GM03348 (cell line): ENCODE measurements at regions not wholly inside any gene's neighbourhood (a gene's known extent, or its start where the extent isn't known, plus 50 kb on each side); places are given as distances from the start of the nearest gene placed in this dataset.
"Not testable (repeated sequence)": the region's sequence is repeated elsewhere in the genome, so short reads cannot be mapped to it uniquely, and the experiment has no call there.

ENCODE experiments used
- DNase-seq: peaks from one replicate; pipeline ENCODE4 v3.0.0; 2012; ENCODE audit warnings: low spot score

DNA sequence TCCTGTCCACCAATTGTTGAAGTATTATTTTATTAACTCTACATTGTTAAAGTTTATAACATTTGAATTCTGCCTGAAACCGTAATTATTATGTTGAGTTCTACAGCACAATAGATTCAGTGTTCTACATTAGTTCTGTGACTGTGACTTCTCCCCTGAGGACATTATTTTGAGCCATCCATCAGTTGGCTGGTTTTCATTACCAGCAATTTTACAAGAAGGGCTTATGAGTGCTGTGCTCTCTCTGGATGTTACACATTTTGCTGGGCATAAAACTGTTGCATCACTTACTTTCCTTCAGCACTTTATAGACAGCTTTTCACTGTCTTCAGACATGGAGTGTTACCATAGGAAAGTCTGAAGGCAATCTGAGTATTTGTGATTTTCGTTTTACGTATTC lies 118.2 kb upstream of the KITLG start:
- DNase-seq: no peak

DNA sequence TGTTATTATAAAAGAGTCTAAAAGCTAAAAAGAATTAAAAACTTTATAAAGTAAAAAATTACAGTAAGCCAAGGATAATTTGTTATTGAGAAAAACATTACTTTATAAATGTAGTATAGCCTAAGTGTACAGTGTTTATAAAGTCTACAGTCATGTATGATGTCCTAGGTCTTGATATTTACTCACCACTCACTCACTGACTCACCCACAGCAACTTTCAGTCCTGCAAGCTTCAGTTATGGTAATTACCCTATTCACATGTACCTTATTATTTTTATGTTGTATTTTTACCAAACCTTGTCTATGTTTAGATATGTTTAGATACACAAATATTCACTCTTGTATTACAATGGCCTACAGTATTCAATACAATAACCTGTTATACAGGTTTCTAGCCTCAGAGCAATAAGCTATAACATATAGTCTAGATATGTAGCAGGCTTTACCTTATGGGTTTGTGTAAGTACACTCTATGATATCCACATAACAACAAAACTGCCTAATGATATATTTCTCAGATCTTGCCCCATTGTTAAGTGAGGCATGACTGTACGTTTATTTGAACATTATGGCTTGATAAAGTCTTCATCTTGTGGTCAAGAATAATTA lies 113.7 kb upstream of the KITLG start:
- DNase-seq: no peak

DNA sequence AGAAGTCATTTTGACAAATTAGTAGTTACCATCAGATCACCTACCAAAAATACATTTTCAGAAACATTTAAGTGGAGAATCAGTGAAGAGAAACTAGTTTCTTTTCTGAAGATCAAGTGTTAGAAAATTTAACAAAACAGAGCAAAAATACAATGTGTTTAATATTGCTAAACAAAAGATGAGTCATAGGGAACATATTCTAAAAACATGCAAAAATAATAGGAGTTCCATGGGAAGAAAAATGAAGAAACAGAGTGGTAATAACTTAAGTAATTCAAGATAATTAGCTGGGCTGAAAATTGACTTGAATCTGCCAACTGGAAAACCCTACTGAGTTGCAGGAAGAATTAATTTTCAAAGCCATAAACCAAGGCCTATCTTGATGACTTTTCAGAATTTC lies 111.5 kb upstream of the KITLG start:
- peak; percentile 3 for DNase-seq

DNA sequence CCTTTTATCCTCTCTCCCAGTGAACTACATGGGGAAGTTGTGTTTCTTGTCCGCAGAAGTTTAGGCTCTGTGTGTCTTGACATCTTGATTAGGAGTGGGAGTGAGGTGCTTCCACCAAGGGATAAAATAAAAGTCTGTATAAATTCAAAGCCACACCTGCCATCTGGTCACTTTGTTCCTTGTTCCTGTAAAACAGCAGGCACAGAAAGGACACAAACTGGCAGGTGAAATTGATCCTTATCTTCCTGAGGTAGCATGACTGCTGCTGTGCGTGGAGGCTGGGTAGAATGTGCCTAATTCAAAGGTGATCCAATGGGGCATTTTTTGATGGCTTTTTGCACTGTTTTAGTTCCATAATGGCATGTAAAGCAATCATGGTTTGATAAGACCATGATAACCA lies 104.3 kb upstream of the KITLG start:
- DNase-seq: no peak

DNA sequence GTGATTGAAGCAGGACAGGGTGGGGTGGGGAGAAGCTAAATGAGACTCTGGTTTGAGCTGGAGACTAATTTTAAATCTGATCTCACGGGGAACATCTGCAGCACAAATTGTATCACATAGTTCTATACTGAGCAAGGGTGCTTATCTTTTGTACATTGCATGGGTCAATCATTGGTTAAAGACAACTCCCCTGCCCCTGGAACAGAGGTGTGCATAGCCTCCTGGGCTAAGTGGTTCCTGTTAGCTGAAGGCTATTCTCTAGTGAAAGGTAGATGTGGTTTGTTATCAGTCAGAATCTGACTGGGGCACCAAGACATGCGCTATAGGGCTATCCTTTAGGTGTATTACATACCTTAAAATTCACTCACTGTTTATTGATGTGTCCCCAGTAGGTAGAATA lies 103.9 kb upstream of the KITLG start:
- no peak for DNase-seq

DNA sequence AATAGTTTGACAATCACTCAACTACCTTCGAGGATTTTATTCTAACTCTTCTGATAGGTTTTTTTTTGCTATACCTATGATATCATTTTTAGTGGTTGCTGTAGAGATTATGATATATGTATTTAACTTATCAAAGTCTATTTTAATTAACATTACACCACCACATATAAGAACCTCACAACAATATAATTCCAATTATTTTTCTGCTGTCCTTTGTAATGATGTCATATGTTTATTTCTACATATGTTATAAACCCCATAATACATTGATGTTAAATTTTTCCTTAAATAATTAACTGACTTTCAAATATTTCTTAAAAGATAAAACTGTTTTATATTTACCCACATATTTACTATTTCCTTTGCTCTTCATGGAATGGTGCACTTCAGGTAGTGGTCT lies 103.4 kb upstream of the KITLG start:
- no peak for DNase-seq

DNA sequence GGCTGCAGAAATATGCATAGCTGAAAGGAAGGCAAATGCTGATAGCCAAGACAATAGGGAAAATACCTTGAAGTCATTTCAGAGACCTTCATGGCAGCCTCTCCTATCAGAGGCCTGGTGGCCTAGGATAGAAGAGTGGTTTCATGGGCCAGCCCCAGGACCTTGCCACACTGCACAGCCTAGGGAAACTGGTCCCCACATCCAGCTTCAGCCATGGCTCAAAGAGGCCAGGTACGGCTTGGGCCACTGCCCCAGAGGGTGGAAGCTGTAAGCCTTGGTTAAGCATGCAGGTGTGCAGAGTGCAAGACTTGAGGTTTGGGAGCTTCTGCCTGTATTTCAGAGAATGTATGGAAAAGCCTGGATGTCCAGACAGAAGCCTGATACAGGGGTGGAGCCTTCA lies 101.0 kb upstream of the KITLG start:
- no peak for DNase-seq

DNA sequence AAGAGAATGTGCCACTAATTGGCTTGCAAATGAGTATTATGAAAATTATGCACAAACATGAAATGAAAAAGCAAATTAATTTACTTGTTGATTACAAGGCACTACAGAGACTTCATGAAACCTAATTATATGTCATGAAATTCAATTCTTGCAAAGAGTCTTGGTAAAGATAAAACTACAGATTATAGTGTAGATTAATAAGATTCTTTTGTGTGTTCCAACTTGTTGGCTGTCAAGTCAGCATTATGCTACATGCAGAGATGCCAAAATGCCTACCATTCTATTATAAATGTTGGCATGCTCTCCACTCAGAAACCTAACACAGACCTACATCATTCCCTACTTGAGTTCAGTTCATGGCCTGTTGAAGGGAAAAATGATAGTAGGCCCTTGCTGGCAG lies 97.2 kb upstream of the KITLG start:
- DNase-seq: no peak

DNA sequence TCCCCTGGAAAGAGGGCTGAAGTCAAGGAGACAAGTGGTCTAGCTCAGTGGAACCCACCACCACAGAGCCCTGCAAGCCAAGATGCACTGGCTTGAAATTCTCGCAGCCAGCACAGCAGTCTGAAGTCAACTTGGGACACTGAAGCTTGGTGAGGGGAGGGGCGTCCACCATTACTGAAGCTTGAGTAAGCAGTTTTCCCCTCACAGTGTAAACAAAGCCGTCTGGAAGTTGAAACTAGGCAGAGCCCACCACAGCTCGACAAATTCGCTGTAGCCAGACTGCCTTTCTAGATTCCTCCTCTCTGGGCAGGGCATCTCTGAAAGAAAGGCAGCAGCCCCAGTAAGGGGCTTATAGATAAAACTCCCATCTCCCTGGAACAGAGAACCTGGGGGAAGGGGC lies 87.3 kb upstream of the KITLG start:
- DNase-seq: not testable (repeated sequence)

DNA sequence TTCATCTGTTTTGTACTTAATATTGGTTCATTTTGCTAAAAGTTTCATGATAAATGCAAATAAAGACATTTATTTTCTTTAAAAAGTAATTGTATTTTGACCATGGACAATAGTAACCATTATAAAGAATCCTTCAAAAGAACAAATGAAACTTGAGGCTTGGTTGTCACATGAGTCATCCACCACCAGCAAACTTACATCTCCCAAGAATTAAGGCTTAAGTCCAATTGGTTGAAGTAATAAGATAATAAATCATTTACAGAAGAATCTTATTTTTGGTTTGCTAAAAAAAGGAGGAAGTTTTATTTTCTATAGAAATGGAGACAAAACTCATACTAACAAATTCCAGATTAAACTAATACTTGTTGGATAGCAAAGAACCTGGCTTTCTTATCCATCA lies 84.8 kb upstream of the KITLG start:
- peak; percentile 7 for DNase-seq

DNA sequence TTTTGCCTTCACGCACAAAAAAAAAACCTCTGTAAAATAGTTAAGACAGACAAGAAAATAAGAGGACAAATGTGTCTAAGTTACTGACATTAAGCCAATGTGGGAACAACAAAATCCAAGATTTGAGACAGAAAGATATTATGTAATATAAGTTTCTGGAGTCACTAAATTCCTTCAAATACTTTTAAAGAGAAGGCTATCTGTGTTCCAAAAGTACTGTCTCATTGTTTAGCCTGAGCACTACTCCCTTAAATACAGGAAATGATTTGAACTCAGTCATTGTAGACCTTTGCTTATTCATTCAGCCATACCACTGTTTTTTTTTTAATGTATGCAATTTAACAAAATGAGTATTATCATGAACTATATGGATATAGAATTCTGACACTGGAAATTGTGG lies 82.7 kb upstream of the KITLG start:
- DNase-seq: no peak

DNA sequence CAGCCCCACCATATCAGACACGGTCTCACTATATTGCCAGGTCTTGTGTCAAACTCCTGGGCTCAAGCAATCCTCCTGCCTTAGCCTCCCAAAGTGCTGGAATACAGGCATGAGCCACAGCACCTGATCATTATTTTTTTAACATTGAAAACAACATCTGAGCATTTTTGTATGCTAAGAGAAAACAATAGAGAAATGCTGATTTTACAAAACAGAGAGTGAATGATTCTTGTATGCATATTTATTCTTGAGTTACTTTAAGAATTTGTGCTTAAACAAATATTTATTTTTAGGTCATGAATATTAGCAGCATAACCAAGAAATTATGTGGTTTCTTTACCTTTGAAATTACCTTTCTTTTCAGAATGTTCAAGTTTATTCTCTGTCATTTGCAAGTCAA lies 81.8 kb upstream of the KITLG start:
- no peak for DNase-seq

DNA sequence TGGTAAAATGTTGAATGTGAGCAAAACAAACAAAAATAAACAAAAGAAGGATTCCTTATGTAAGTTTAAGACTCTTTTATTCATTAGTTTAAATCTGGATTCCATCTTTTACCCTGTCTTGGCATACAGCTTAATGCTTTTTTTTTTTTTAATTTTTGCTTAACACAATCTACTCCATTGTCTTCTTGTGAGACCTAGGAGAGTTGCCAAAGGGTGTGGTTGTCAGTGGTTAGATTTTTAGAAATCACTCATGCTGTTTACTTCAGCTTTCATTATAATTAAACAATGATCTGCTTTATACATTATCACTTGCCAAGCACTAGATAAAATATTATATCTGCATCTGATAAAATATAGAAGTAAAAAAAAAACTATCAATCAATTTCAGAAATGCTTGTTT lies 77.7 kb upstream of the KITLG start:
- no peak for DNase-seq

DNA sequence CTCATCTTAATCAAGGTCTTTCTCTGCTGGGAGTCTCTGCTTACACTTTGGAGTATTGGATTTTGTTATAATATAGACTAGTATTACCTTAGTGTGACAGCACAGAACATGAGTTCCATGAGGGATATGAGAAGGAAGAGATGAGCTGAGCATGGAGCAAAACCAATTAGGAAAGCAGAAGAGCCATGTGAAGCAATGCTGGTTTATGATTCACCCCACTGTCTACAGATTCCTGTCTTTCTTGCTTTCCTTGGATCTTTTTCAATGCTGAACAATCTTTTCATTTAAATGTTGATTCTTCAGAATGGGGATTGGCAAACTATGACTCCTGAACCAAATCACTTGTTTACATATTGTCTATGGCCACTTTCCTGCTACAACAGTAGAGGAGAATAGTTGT lies 70.4 kb upstream of the KITLG start:
- DNase-seq: peak; percentile 65

DNA sequence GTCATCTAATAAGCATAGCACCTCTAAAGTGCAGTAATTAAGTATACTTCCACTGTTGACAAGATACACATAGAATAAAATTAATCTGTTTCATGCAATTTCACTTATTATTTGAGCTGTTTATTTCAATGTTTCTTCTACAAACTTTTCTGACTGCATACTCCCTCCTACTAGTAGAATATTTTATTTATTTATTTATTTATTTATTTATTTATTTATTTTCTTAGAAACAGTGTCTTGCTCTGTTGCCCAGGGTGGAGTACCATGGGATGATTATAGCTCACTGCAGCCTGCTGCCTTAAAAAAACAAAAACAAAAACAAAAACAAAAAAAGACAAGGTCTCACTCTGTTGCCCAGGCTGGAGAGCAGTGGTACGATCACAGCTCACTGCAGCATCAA lies 68.4 kb upstream of the KITLG start:
- no peak for DNase-seq

DNA sequence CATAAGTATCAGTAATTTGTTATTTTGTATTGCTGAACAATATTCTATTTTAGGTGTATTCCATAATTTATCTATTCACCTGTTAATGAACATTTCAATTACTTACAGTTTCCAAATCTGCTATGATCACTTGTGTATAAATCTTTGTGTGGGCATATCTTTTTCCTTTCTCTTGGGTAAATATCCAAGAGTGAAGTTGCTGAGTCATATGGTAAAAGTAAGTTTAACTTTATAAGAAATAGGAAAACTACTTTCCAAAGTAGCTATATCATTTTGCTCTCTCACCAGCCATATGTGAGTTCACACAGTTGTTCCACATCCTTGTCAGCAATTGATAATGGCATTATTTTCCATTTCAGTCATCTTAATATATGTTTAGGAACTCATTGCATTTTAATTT lies 66.6 kb upstream of the KITLG start:
- no peak for DNase-seq

DNA sequence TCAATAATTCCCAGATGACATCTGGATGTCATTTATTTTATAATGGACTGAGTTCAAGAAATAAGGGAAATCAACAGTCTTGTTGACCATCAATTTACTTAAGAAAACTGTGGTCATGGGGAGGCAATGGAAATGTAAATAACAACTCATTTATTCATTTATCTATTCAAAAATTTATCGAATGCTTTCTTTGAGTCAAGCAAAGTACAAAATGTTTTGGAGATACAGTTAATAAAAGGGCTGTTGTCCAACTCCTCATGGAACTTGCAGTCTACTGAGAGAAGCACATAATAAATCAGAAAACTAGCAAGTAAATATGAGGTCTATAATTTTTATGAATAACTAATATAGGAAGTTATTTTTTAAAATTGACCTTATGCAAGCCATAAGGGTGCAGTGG lies 65.5 kb upstream of the KITLG start:
- DNase-seq: no peak

DNA sequence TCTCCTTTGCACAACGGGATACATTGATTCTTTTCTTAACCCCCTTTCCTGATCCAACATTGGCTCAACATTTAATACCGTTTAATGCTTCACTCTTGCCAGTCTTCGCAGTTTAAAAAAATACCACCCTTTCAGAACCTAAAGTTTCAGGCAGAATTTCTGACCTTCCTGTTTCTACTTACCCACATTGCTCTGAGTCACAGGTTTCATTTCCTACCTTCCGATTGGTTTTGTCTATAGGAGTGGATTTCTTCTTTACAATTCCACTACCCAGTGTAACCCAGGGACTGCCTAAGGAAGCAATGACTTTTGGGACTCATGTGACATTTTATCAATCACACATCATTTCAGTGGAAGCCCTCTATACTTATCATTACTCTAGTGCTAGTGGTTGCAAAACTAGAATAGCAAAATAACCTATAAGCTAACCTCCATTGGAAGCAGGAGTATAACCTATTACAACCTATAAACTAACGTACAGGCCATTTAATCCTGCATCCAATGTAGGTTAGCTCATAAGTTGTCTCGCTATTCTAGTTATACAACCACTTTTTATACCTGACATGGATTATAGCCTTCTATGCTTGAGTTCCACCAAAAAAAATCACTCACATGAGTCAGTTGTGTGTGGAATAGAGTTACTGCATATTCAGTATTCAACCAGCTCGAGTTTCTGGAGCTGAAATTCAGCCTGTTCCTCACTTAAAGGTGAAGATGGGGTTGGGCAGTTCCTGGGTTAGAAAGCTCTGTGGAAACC lies 64.9 kb upstream of the KITLG start:
- DNase-seq: no peak

DNA sequence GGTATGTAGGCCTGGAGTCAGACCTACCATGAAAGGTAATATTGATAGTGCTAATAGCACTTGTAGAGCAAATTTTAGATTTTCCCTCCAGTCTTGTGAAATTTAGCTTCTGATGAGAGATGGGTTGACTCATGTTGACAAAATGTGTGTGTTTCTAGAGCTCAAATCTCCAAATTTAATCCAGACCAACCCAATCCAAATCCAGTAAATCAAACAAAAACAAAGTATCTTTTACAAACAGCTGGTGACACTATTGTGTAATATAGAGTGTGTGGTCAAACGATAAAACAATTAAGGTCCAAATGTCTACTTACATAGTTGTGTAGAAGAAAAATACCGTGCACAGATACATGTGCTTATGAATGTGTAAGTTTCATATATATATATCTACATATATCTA lies 63.4 kb upstream of the KITLG start:
- DNase-seq: peak; percentile 45

DNA sequence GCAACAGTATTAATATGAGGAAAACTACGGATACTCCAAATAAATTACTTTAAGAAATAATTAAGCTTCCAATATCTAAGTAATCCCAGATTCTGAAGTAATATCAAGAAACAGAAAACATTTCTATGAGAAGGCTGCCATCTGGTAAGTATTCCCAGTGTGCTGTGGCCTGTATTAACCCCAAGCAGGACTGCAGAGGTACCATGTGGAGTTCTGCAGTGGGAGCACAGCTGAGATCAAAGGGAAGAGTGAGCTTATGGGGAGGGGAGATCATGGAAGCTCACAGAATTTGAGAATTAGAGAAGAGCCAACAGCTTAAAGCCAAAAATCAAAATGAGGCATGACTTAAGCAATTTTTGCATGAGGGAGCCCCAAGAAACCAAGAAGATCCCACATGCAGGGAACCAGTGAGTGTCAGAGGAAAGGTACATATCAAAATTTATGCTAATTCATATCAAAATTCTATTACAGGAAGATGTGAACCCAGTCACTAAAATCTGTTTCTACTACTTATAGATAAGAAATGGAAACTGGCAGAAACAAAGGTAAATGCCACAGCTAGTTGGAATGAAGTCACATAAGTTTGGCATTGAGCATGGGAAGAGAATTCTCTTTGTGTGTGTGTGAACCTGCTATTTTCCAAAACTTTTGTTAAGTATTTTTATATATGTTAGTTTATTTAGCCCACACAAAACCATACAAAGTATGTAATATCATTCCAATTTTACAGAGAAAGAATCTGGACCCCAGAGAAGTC lies 62.6 kb upstream of the KITLG start:
- DNase-seq: no peak

DNA sequence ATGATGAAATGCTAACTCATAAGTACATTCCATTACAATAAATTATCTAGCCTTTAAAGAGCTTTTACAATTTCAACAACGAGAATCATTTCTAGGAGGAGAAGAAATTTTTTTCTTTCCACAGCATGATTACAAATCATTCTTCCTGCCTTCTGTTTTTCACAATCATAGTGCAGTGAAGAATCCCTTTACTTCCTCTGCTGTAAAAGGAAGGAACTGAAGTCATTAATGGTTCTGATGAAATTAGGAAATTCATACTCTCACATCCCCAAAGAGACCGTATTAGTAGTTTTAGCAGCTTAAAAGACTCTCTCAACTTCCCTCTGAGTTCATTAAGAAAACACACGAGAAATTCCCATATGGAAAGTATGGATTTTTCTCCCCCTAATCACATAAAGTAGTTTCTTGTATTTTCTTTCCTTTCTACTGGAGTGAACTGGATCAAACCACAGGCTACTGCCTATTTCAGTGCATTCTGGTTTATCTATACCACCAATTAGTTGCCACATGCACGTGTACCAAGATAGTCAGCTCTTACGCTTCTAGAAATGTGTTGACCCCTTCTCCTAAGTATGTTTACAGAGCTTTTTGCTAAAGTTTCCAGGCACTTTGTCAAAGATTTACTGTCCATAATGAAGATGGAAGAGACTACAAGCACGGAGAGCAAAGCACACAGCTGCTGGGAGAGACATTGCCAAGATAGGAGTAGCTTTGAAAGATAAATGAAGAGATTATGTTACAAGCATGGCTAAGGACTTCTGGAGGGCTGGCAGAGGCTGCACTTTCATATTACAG lies 58.9 kb upstream of the KITLG start:
- peak; percentile 47 for DNase-seq

DNA sequence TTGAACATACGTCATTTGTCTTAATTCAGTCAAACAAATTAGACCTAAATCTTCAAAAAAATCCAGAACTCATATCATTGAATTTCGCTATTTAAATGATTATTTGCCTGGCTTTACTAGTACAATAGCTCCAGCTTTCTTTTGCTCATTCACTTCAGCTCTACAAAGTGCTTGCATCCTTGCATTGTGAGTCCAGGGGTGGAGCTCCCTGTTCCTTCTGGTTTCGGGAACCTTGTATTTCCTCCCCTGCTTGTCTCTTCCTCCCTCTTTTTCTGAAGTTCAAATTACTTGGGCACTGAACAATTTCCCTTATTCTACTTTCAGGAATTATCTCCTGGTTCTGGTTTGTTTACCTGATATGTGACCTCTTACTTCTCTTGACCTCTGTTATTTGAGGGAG lies 58.1 kb upstream of the KITLG start:
- no peak for DNase-seq

DNA sequence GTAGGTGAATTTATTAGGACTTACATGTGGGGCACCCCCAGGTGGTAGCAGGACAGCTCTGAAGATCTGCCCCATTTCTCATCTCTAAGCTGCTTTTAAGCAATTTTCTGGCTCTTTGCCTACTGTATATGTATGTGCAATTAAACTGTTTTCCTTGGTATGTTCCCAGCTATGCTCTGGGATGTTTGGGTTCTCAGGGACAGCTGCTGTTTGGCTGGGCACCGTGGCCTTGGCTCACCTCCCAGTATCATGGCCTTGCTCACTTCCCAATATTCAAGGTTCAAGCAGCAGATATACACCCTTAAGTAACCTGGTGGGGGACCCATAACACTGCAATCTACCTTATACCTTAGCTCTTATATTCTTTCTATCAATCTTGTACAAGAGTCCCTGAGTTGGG lies 53.7 kb upstream of the KITLG start:
- no peak for DNase-seq
